Osteoblast (primary cell): ENCODE measurements at regions not wholly inside any gene's neighbourhood (a gene's known extent, or its start where the extent isn't known, plus 50 kb on each side); places are given as distances from the start of the nearest gene placed in this dataset.

ENCODE experiments used
- DNase-seq: peaks from one replicate; pipeline ENCODE4 v3.0.0; 2011; ENCODE audit warnings: low spot score, mixed read lengths; ENCODE audit not compliant: insufficient read length; ENCODE audit errors: missing footprints
- H2AFZ ChIP-seq: 2 replicates; pipeline ENCODE4 v1.6.0; 2011; ENCODE audit warnings: mild to moderate bottlenecking, low read length
- H3K27ac ChIP-seq: 2 replicates; pipeline ENCODE4 v1.5.1; 2011; ENCODE audit warnings: mild to moderate bottlenecking, low read depth, low read length, moderate library complexity
- H3K27me3 ChIP-seq: 2 replicates; pipeline ENCODE4 v1.6.0; 2012; ENCODE audit warnings: mild to moderate bottlenecking, control low read depth, inconsistent platforms, low read length, moderate library complexity; ENCODE audit not compliant: insufficient read depth
- H3K36me3 ChIP-seq: 2 replicates; pipeline ENCODE4 v1.5.1; 2011; ENCODE audit warnings: mild to moderate bottlenecking, low read length, control low read depth, moderate library complexity; ENCODE audit not compliant: insufficient read depth
- H3K4me1 ChIP-seq: 2 replicates; pipeline ENCODE4 v1.5.1; 2011; ENCODE audit warnings: mild to moderate bottlenecking, low read length, control low read depth, moderate library complexity; ENCODE audit not compliant: insufficient read depth
- H3K4me2 ChIP-seq: 2 replicates; pipeline ENCODE4 v1.6.0; 2011; ENCODE audit warnings: mild to moderate bottlenecking, low read length; ENCODE audit not compliant: insufficient read depth
- H3K4me3 ChIP-seq: fragments of 200-600 bp; sonication (generic); 3 replicates; pipeline ENCODE4 v1.5.1; 2012; ENCODE audit warnings: mild to moderate bottlenecking, low read length, inconsistent platforms; ENCODE audit not compliant: insufficient read depth
- H3K79me2 ChIP-seq: 2 replicates; pipeline ENCODE4 v1.6.0; 2012; ENCODE audit warnings: mild to moderate bottlenecking, low read length, control low read depth, inconsistent platforms; ENCODE audit not compliant: insufficient read depth
- H3K9me3 ChIP-seq: 2 replicates; pipeline ENCODE4 v1.5.1; 2011; ENCODE audit warnings: low read depth, low read length, control low read depth
- H4K20me1 ChIP-seq: 2 replicates; pipeline ENCODE4 v1.6.0; 2012; ENCODE audit warnings: mild to moderate bottlenecking, low read length, control low read depth; ENCODE audit not compliant: insufficient read depth
- CTCF ChIP-seq: IDR thresholded peaks from 2 replicates; pipeline ENCODE4 v1.5.1; 2011; ENCODE audit warnings: mild to moderate bottlenecking, low read depth, low read length, moderate library complexity; ENCODE audit errors: extremely low read depth

DNA sequence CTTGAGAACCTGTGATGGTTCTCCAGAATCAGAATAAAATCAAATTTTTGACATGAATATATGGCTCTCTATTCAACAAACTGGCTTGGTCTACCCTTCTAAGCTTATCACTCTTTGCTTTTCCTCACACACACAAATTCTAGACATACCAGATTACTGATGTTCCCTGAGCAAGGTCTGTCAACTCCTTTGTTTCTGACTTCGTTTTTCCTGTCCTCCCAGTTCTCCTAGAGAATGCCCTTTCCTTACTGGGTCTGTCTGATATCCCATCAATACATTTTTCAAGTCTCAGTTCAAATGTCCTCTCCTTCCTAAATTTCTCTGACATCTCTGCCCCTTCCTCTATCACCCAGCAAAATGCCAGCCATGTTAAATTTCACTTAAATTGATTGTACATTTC, 202.1 kb upstream of the IGFBP7 start:
- no peak for TF ChIP-seq CTCF
- Histone ChIP-seq H3K4me3 (no peak overlapping the region), H4K20me1 (no peaks in the 10 kb centered on the region), H2AFZ (no peak overlapping the region), H3K27ac (no peak overlapping the region), H3K27me3 (no peaks in the 10 kb centered on the region), H3K4me2 (no peak overlapping the region), H3K4me1 (no peaks in the 10 kb centered on the region), H3K79me2 (no peaks in the 10 kb centered on the region), H3K36me3 (no peaks in the 10 kb centered on the region), H3K9me3 (no peaks in the 10 kb centered on the region)
- no peak for DNase-seq

DNA sequence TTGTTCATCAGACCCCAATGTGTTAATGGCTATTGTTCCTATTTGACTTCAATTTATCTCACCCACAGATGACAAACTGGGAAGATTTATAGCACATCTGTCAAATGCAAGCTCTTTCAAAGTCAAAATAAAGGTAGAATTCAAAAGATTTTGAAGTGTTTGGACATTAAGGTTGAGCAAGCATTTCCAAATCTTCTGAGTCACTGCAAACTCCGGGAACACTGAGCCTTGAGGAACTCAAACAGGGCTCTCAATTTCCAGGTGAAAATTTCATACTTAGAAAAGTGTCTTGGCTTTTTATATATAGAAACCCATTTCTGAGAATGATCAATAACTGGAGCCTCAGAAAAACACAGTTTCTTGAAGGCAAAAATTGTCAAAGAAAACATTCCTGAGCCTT, 199.5 kb upstream of the IGFBP7 start:
- H3K27me3 ChIP-seq: no peaks in the 10 kb centered on the region
- H3K4me3 ChIP-seq: no peak overlapping the region
- H3K79me2 ChIP-seq: no peaks in the 10 kb centered on the region
- no peak for DNase-seq
- no peak for TF ChIP-seq CTCF
- H3K9me3 ChIP-seq: no peaks in the 10 kb centered on the region
- H4K20me1 ChIP-seq: no peaks in the 10 kb centered on the region
- H3K4me2 ChIP-seq: no peak overlapping the region
- no peak overlapping the region for H2AFZ ChIP-seq
- no peaks in the 10 kb centered on the region for H3K36me3 ChIP-seq
- H3K27ac ChIP-seq: no peak overlapping the region
- no peaks in the 10 kb centered on the region for H3K4me1 ChIP-seq

- Histone ChIP-seq H2AFZ (no peak overlapping the region), H3K9me3 (no peaks in the 10 kb centered on the region)
- TF ChIP-seq CTCF: no peak
These were observed 198.1 kb upstream of the IGFBP7 start for GRCh38 chr4:57308301-57308700.

DNA sequence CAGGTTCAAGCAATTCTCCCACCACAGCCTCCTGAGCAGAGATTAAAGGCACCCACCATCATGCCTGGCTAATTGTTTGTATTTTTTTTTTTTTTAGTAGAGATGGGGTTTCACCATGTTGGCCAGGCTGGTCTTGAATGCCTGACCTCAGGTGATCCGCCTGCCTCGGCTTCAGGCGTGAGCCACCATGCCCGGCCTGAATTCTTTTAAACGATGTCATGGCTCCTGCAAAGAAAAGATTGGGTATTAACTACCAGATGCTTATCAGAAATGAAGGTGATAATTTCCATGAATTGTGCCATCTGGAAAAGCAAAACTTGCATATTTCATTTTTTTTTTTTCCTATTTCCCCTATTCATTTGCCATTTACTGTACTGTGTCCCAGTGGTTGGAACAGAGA, 195.7 kb upstream of the IGFBP7 start:
- no peaks in the 10 kb centered on the region for H3K79me2 ChIP-seq
- H3K36me3 ChIP-seq: no peaks in the 10 kb centered on the region
- no peaks in the 10 kb centered on the region for H3K4me1 ChIP-seq
- no peaks in the 10 kb centered on the region for H3K9me3 ChIP-seq
- H3K27ac ChIP-seq: no peak overlapping the region
- no peak for DNase-seq
- H2AFZ ChIP-seq: no peak overlapping the region
- H4K20me1 ChIP-seq: no peaks in the 10 kb centered on the region
- H3K4me3 ChIP-seq: no peak overlapping the region
- no peaks in the 10 kb centered on the region for H3K27me3 ChIP-seq
- no peak for TF ChIP-seq CTCF
- H3K4me2 ChIP-seq: no peak overlapping the region

More at GRCh38 chr4:57308301-57308700, 198.1 kb upstream of the IGFBP7 start:
- H3K4me3 ChIP-seq: no peak overlapping the region
- no peak overlapping the region for H3K27ac ChIP-seq
- H3K4me1 ChIP-seq: no peaks in the 10 kb centered on the region
- no peaks in the 10 kb centered on the region for H3K36me3 ChIP-seq
- no peak overlapping the region for H3K4me2 ChIP-seq
- no peak for DNase-seq
- no peaks in the 10 kb centered on the region for H4K20me1 ChIP-seq
- no peaks in the 10 kb centered on the region for H3K27me3 ChIP-seq
- no peaks in the 10 kb centered on the region for H3K79me2 ChIP-seq
